Hepatocyte (in vitro differentiated cells): ENCODE measurements at regions not wholly inside any gene's neighbourhood (a gene's known extent, or its start where the extent isn't known, plus 50 kb on each side); places are given as distances from the start of the nearest gene placed in this dataset.

ENCODE experiments used
- EZH2 ChIP-seq: fragments of 200-600 bp; sonication (generic); IDR thresholded peaks from 2 replicates; pipeline ENCODE4 v1.6.1; 2016; ENCODE audit warnings: antibody characterized with exemption, mild to moderate bottlenecking, borderline replicate concordance
- TF ChIP-seq, protein P1 (sequence below): fragments of 200-600 bp; sonication (generic); IDR thresholded peaks from 2 replicates; pipeline ENCODE4 v1.5.1; 2016; ENCODE audit warnings: antibody characterized with exemption, mild to moderate bottlenecking; ENCODE audit not compliant: poor library complexity

- no peak for TF ChIP-seq EZH2
- TF ChIP-seq, protein P1, sequence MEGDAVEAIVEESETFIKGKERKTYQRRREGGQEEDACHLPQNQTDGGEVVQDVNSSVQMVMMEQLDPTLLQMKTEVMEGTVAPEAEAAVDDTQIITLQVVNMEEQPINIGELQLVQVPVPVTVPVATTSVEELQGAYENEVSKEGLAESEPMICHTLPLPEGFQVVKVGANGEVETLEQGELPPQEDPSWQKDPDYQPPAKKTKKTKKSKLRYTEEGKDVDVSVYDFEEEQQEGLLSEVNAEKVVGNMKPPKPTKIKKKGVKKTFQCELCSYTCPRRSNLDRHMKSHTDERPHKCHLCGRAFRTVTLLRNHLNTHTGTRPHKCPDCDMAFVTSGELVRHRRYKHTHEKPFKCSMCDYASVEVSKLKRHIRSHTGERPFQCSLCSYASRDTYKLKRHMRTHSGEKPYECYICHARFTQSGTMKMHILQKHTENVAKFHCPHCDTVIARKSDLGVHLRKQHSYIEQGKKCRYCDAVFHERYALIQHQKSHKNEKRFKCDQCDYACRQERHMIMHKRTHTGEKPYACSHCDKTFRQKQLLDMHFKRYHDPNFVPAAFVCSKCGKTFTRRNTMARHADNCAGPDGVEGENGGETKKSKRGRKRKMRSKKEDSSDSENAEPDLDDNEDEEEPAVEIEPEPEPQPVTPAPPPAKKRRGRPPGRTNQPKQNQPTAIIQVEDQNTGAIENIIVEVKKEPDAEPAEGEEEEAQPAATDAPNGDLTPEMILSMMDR: no peak
Observed at GRCh38 chr5:39484673-39485072, 59.9 kb upstream of the DAB2 start.
